ENCODE measurements at regions not wholly inside any gene's neighbourhood (a gene's known extent, or its start where the extent isn't known, plus 50 kb on each side); places are given as distances from the start of the nearest gene placed in this dataset.

- TF ChIP-seq CTCF (IDR thresholded peaks at IDR 0.05) (no peak), POLR2A (IDR thresholded peaks at IDR 0.05; ENCODE audit: low read depth) (no peak)
Measured at GRCh38 chr16:61403386-61403785, 632.9 kb downstream of the CDH8 start.
